ENCODE measurements at regions not wholly inside any gene's neighbourhood (a gene's known extent, or its start where the extent isn't known, plus 50 kb on each side); places are given as distances from the start of the nearest gene placed in this dataset.
"Not testable (repeated sequence)": the region's sequence is repeated elsewhere in the genome, so short reads cannot be mapped to it uniquely, and the experiment has no call there.

DNA sequence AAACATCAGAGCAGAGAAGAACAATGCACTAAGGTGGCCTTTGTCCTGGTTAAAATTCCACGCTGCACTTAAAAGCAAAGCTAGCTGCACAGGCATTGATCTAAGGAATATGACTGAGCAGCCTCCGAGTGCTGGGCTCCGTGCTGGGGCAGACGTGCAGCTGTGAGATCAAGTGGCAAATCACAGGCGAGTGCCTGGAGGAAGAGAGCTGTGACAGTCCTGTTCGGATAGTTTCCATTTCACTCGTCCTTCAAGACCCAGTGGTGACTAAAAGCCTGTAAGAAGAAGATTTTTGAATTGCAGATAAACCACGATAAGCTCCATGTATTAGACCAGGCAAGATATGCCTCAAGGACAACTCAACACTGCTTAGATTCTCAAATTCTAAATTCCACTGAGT, 247.9 kb downstream of the ANKRD60 start:
- DNase-seq (ENCODE audit: low read depth in 4 of 4, low spot score in 1 of 4), result no peak

DNA sequence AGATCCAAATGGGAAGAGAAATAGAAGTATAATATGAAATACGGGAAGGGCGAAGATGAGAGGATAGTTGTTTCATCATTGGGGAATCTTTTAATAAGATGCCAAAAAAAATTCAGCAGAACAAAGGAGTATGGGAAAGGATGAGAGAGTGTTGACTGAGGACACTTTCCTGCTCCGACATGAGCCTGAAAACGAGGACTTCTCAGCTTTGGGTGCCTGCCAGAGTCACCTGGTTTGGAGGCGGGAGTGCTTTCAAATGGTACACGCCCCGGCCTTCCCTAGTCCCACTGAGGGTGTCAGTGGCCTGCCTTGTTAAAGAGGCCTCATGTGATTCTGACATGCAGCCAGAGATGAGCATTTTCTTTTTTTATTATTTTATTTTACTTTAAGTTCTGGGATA, 250.9 kb downstream of the ANKRD60 start:
- DNase-seq (ENCODE audit: low read depth in 4 of 4, low spot score in 1 of 4), result no peak

DNA sequence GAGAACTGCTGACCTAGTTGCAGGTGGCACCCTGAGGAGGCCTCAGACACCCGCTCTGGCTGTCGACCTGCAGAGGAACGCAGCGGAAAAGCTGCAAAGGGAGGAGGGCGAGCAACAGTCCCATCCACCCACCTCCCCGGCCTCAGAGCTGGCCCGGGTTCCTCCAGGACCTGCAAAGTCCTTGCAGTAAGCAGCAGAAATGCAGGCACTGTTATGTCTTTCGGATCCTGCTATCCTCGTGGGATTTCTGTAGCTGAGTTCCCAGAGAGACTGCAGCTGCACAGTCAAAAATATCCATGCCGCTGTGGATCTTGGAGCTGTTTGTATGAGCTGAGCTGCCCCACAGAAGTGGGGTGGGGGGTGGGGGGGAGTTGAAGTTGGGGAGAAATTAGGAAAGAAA, 251.3 kb downstream of the ANKRD60 start:
- DNase-seq (ENCODE audit: low read depth in 4 of 4, low spot score in 1 of 4), result no peak

GRCh38 chr20:57974863-57975262, 253.6 kb downstream of the ANKRD60 start:
- DNase-seq (ENCODE audit: low read depth in 4 of 4, low spot score in 1 of 4), result no peak

DNA sequence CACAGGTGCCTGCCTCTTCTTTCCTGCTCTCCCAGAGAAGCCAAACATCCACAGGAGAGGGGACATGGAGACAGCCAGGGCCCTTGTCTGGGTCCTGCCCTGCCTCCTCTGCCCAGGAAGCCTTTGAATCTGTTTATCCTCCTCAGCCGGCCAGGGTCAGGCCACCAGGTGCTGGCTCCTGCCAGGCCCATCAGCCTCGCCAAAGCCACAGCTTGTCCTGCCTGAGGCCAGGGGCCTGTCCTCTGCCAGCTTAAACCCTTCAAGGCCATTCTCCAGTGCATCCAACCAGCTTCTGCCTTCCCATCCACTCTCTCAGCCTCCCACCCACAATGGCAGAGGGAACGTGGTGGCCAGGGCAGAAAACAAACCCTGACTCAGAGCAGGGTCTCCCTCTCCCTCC, 254.6 kb downstream of the ANKRD60 start:
- DNase-seq (ENCODE audit: low read depth in 4 of 4, low spot score in 1 of 4), result no peak

DNA sequence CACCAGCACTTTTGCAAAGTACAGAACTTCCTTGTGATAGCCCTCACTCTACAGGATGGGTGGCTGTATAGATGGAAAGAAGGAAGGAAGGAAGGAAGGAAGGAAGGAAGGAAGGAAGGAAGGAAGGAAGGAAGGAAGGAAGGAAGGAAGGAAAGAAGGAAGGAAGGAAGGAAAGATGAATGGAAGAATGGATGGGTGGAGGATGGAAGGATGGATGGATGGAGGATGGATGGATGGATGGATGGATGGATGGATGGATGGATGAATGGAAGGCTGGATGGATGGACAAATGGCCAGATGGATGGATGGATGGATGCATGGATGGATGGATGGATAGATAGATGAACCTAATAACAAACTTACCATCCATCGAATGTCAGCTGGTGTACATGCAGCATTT, 256.9 kb downstream of the ANKRD60 start:
- DNase-seq (ENCODE audit: low read depth in 4 of 4, low spot score in 1 of 4), result not testable (repeated sequence)

- no peak for DNase-seq (ENCODE audit: low read depth in 4 of 4, low spot score in 1 of 4)
Measured at GRCh38 chr20:57970856-57971255, 257.6 kb downstream of the ANKRD60 start.

DNA sequence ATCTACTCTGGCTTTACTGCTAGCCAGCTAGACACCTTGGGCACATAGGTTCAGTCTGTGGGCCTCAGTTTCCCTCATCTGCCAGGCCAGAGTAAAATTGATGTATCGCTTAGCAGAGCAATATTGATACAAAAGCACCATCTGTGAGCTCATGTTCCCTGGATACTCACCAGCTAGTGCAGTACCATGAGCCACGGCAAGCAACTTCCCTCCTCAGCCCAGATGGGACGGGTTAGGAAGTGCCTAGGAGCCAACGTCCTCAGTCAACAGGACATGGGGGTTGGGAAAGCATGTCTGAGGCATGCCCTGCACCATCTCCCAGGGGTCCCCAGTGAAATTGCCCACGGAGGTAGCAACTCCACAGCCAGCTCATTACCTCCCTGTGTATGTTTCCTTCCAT, 258.3 kb downstream of the ANKRD60 start:
- DNase-seq (ENCODE audit: low read depth in 4 of 4, low spot score in 1 of 4), result no peak

DNA sequence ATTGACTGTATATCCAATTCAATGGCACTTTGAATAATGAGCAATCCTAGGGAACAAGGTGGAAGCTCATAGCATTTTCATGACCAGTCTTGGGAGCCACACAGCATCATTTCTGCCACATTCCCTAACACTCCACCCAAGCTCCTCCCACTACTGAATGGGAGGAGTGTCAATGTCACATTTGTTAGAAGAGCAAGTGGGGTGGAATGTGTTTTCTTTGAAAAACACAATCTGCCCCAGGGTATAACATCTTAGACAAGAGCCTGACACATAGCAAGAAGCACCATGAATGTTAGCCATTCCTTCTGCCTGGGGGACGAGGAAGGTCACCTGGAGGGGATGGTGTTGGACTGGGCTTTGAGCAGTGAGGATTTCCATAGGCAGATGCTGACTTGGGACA, 258.3 kb upstream of the PMEPA1 start:
- DNase-seq (ENCODE audit: low read depth in 4 of 4, low spot score in 1 of 4), result no peak

DNA sequence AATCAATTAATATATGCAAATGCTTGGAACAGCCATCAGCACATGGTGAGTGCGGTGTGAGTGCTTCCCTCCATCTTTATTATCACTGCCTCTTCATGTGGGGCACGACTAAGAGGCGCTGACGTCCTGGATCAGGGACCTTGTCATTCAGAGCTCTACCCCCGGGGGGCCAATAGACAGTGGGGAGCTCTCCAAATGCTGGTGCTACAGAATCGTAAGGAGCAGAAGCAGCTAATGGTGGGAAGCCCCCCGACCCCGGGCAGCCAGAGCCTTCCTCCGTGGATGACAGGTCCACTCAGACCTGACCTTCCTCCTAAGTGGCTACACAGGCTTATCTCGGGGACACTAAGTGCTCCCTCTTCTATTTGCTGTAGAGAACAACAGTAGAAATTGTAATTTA, 257.5 kb upstream of the PMEPA1 start:
- no peak for DNase-seq (ENCODE audit: low read depth in 4 of 4, low spot score in 1 of 4)

DNA sequence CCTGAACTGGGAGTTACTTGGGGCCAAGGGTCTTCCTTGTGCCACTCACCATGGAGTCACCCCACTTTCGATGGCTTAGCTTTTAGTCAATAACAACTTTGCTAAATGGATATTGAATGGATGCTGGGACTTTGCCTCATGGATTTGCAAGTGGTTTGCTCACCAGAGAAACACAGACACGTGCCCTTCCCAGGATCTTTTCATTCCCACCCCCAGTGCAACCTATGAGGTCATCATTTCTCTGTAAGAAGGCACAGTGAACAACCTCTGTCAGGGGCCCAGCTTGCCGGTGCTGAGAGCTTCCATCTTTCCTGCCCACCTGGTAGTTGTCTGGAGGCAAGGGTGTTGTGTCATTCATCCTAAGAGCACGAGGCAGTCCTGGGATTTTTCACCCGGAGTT, 256.8 kb upstream of the PMEPA1 start:
- no peak for DNase-seq (ENCODE audit: low read depth in 4 of 4, low spot score in 1 of 4)

DNA sequence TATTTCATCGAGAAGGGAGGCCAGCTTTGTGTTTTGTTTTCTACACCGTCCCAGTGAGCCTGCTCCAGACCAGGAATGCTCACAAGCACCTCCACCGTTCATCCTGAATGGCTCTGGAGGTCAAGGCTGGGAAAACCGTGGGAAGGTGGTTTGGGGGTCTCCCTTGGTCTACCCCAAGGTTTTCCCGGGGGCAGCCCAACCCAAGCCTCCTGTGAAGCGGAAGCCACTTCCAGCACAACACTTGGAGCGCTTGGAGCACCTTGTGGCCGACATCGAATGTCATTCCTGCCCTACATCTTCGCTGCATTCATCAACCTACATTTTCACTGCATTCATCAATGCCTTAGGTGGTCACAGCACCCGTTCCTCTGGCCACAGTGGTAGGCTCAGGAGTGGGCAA, 255.6 kb upstream of the PMEPA1 start:
- DNase-seq (ENCODE audit: low read depth in 4 of 4, low spot score in 1 of 4), result no peak

- DNase-seq (ENCODE audit: low read depth in 4 of 4, low spot score in 1 of 4), result no peak
Measured at GRCh38 chr20:57964011-57964862, 254.4 kb upstream of the PMEPA1 start.

GRCh38 chr20:57960803-57961575, 251.2 kb upstream of the PMEPA1 start:
- DNase-seq (ENCODE audit: low read depth in 4 of 4, low spot score in 1 of 4), result no peak

GRCh38 chr20:57959589-57959988, 249.8 kb upstream of the PMEPA1 start:
- DNase-seq (ENCODE audit: low read depth in 4 of 4, low spot score in 1 of 4), result no peak

DNA sequence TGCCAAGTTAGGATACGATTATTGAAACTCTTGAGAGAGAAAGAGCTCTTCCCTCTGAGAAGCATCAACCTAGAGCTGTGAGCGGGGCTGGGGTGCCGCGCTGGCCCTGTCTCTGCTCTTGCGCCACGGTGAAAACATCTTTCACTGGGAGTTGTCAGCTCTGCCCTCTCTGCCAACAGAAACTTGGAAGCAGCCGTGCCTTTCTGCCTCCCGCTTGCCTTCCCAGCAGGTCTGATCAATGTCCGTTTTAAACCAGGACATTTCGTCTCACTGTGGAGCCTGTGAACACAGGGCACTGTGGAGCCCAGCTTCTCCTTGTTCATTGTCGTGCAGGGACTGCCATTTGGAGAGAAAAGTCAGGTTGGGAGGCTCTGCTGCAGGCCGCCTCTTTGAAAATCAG, 249.2 kb upstream of the PMEPA1 start:
- no peak for DNase-seq (ENCODE audit: low read depth in 4 of 4, low spot score in 1 of 4)

DNA sequence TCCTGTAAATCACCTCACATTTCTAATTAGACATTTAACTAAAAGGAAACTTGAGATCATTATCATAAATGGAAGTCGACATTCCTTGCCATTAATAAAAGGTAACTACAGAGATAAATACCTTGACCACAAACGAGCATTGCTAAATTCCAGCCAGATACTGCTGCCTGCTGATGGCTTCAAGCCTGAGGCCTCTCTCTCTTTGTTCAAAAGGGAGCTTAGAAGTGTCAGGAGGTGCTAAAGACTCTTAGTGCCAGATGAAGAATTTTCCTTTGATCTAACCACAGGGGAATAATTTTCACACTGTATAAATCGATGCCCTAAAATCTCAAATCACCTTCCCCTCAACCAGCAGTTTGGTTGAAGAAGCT, 248.2 kb upstream of the PMEPA1 start:
- no peak for DNase-seq (ENCODE audit: low read depth in 4 of 4, low spot score in 1 of 4)

DNA sequence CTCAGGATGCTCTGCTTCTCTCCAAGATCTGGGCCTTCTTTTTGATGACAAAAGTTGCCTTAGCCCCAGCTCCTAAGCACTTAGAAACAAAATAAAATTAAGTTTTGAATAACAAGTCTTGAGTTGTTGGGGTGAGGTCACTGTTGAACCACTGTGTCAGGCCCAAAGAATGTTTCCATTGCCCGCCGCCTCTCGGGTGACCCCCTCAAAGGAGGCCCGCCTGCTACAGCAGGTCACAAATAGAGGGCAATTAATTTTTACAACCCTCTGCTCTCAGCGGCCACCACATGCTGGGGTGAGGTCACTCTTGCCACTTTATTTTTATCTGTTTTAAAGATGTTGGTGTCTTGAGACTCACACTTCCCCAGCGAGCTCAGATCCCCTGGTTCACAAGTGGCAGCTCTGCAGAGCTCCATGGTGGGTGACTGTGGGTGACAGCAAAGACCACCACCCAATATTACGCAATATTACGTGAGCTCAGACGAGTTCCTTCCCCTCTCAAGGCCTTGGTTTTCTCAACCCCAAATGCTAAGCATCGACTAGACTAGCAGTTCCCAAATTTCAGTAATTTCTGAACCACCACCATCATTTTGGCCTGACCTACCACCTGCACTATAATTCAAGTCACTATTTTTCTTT, 247.7 kb upstream of the PMEPA1 start:
- no peak for DNase-seq (ENCODE audit: low read depth in 4 of 4, low spot score in 1 of 4)

DNA sequence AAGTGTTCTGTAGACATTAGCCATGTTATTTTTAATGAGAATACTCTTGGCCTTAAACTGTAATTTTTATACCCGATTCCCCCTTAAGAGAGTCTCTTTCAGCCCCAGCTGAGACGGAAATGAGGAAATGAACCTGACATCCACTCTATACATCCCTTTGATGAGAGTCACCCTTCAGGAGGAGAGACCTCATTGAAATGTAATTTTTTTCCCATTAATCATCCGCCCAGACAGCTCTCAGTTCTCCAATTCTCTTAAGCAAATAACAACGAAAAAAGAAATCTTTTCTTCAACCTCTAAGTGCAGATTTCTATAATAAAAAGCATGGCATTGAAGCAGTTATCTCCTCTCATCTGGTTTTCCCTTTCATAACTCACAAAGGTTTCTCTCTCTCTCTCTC, 243.8 kb upstream of the PMEPA1 start:
- DNase-seq (ENCODE audit: low read depth in 4 of 4, low spot score in 1 of 4), result no peak

DNA sequence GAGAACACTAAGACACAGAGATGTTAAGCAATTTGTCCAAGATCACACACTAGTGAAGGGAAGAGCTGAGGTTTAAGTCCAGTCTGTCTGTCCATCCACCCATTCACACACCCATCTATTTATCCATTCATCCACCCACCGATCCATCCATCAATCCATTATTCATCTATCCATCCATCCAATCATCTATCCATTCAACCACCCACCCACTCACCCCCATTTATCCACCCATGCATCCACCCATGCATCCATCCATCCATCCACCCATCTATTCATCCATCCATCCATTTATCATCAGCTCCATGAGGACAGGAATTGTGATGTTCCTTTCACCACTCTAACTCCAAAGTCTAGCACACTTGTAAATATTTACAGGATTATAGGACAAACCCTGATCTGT, 242.3 kb upstream of the PMEPA1 start:
- DNase-seq (ENCODE audit: low read depth in 4 of 4, low spot score in 1 of 4), result no peak

DNA sequence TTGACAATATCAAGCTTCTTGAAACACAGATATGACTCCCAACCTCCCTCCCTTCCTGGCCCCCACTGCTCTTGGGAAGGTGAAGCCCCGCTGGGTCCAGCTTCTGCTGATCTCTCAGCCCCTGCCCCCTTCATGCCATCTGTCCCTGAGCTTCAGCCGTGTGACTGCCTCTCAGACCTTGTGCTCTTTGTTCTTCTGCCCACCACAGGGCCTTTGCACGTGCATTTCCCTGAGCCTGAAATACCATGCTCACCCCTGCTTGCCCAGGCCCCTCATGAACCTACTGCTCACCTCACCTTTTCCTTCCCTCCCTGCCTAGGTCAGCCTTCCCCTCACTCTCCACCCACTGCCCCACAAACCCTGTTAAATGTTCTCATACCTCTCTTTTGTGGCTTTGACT, 241.7 kb upstream of the PMEPA1 start:
- no peak for DNase-seq (ENCODE audit: low read depth in 4 of 4, low spot score in 1 of 4)

Measured in stimulated activated CD4-positive, alpha-beta T cell treated with anti-CD3 and anti-CD28 coated beads, Interleukin-1b, Interleukin-23, amount 100 ng/mL, for 24 hours (primary cell).